ENCODE measurements at regions not wholly inside any gene's neighbourhood (a gene's known extent, or its start where the extent isn't known, plus 50 kb on each side); places are given as distances from the start of the nearest gene placed in this dataset.

DNA sequence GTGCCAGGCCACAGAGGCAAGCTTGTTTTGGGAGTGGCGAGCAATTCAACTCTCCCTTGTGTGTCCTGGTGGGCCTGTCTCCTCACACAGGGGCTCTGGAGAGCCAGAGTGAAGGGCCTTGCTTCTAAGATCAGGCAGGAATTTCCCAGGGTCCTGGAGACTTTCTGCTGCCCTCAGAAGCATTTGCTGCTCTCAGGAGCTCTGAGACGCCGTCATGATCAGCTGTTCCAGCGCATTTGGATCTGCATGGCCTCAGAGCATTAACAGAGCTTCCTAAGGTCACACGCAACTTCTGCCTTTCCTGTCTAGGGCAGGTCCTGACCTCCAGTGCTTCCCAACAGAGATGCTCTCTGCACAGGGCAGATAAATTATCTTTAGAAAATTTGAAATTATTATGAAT, 52.2 kb upstream of the C10orf90 start:
- Mint-ChIP-seq H3K27ac (no peak overlapping the region), H3K9me3 (no peaks in the 10 kb centered on the region), H3K4me3 (no peak overlapping the region), H3K36me3 (ENCODE audit: low read depth) (no peaks in the 10 kb centered on the region), H3K27me3 (no peaks in the 10 kb centered on the region), H3K4me1 (ENCODE audit: low read depth) (no peaks in the 10 kb centered on the region)
- DNase-seq, result no peak

DNA sequence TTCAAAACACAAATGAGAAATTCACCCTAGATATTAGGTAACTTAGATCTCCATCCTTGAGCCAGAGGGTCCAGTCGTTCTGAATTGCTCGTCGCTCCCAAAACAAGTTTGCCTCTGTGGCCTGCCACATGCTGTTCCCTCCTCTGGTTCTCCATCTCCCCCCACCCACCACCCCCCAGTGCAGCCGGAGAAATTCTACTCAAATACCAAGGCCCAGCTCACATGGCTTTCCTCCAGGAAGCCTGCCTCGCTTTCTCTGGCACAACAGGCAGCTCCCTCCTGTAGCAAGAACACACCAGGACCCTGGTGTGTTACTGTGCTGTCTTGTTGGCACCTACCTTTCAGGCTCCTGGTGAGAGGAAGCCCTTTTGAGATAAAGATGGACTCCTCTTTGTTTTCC, 52.7 kb upstream of the C10orf90 start:
- no peaks in the 10 kb centered on the region for H3K27me3 Mint-ChIP-seq
- no peak overlapping the region for H3K4me3 Mint-ChIP-seq
- H3K36me3 Mint-ChIP-seq (ENCODE audit: low read depth), result no peaks in the 10 kb centered on the region
- no peak overlapping the region for H3K27ac Mint-ChIP-seq
- no peak for DNase-seq
- H3K9me3 Mint-ChIP-seq, result peaks cover 3% of the 10 kb centered on the region
- H3K4me1 Mint-ChIP-seq (ENCODE audit: low read depth), result no peaks in the 10 kb centered on the region

- Mint-ChIP-seq H3K4me1 (ENCODE audit: low read depth) (no peaks in the 10 kb centered on the region), H3K27ac (no peak overlapping the region), H3K9me3 (peaks cover 9% of the 10 kb centered on the region), H3K4me3 (no peak overlapping the region), H3K36me3 (ENCODE audit: low read depth) (no peaks in the 10 kb centered on the region), H3K27me3 (no peaks in the 10 kb centered on the region)
- no peak for DNase-seq
Observed at GRCh38 chr10:126729314-126729870, 58.9 kb upstream of the C10orf90 start.

- H3K4me1 Mint-ChIP-seq (ENCODE audit: low read depth), result no peaks in the 10 kb centered on the region
- no peak overlapping the region for H3K27ac Mint-ChIP-seq
- no peak for DNase-seq
- H3K27me3 Mint-ChIP-seq, result no peaks in the 10 kb centered on the region
- peaks cover 9% of the 10 kb centered on the region for H3K9me3 Mint-ChIP-seq
- no peaks in the 10 kb centered on the region for H3K36me3 Mint-ChIP-seq (ENCODE audit: low read depth)
- H3K4me3 Mint-ChIP-seq, result no peak overlapping the region
Observed at GRCh38 chr10:126730856-126731609, 60.5 kb upstream of the C10orf90 start.

DNA sequence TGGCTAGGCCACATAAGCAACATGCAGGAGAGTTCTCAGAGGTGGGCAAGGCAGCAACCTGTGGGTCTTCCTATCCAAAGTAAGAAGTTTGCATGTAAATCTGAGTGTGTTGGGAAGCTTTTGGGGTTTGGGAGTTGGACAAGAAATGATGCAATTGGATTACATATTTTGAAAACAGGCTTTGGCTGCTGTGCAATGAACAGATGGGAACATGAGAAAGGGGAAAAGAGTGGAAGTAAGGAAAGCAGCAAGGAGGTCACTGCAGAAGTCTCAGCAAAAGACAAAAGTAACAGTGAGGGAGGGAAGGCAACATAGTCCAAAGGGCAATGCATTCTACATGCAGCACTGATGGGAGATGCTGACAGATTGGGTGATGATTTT, 61.1 kb upstream of the C10orf90 start:
- H3K27ac Mint-ChIP-seq, result no peak overlapping the region
- no peak overlapping the region for H3K4me3 Mint-ChIP-seq
- H3K27me3 Mint-ChIP-seq, result no peaks in the 10 kb centered on the region
- H3K9me3 Mint-ChIP-seq, result peaks cover 9% of the 10 kb centered on the region
- no peaks in the 10 kb centered on the region for H3K4me1 Mint-ChIP-seq (ENCODE audit: low read depth)
- no peak for DNase-seq
- H3K36me3 Mint-ChIP-seq (ENCODE audit: low read depth), result no peaks in the 10 kb centered on the region

DNA sequence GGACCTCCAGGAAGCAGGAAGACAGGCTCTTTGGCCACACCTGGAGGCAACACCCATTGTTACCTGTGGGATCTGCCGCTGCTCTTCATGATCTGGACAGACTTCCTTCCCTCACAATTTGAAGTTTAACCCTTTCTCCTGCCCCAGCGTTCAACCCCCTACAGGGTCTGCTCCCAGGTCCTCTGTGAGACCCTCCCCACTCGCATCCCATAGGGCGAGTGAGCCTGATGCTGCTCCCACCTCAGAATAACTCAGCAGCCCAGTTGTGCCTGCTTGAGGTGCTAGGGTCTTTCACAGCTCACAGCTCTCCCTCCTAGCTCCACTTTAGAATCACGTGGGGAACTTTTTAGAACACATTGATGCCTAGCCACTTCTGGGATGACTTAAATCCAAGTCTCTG, 61.8 kb upstream of the C10orf90 start:
- no peaks in the 10 kb centered on the region for H3K36me3 Mint-ChIP-seq (ENCODE audit: low read depth)
- H3K27ac Mint-ChIP-seq, result no peak overlapping the region
- H3K4me3 Mint-ChIP-seq, result no peak overlapping the region
- peaks cover 9% of the 10 kb centered on the region for H3K9me3 Mint-ChIP-seq
- no peaks in the 10 kb centered on the region for H3K4me1 Mint-ChIP-seq (ENCODE audit: low read depth)
- no peak for DNase-seq
- H3K27me3 Mint-ChIP-seq, result no peaks in the 10 kb centered on the region

- no peaks in the 10 kb centered on the region for H3K27me3 Mint-ChIP-seq
- H3K27ac Mint-ChIP-seq, result no peak overlapping the region
- H3K4me3 Mint-ChIP-seq, result no peak overlapping the region
- no peaks in the 10 kb centered on the region for H3K36me3 Mint-ChIP-seq (ENCODE audit: low read depth)
- no peak for DNase-seq
- H3K4me1 Mint-ChIP-seq (ENCODE audit: low read depth), result no peaks in the 10 kb centered on the region
- H3K9me3 Mint-ChIP-seq, result peaks cover 9% of the 10 kb centered on the region
Observed at GRCh38 chr10:126732868-126733267, 62.4 kb upstream of the C10orf90 start.

- no peak overlapping the region for H3K4me3 Mint-ChIP-seq
- H3K4me1 Mint-ChIP-seq (ENCODE audit: low read depth), result no peaks in the 10 kb centered on the region
- H3K27ac Mint-ChIP-seq, result no peak overlapping the region
- no peak for DNase-seq
- no peaks in the 10 kb centered on the region for H3K9me3 Mint-ChIP-seq
- H3K36me3 Mint-ChIP-seq (ENCODE audit: low read depth), result no peaks in the 10 kb centered on the region
- H3K27me3 Mint-ChIP-seq, result no peaks in the 10 kb centered on the region
Observed at GRCh38 chr10:126734015-126734414, 63.5 kb upstream of the C10orf90 start.

DNA sequence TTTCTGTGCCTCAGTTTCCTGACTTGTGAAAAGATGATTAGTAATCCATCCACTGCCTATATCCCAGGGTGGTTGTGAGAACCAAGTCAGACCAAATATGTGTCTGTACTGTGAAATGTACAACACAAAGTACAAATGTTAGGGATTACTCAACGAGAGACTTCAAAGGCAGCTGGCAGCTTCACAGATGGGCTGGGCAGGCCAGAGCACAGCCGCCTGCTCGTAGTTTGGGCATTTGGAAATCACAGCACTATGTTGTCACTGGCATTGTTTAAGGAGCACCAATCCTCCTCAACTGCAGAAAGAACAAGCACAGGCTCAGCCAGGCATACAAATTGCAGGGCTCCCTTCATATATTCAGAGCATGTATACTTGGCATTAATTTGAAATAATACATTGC, 64.5 kb upstream of the C10orf90 start:
- no peak overlapping the region for H3K4me3 Mint-ChIP-seq
- H3K36me3 Mint-ChIP-seq (ENCODE audit: low read depth), result no peaks in the 10 kb centered on the region
- H3K4me1 Mint-ChIP-seq (ENCODE audit: low read depth), result no peaks in the 10 kb centered on the region
- no peaks in the 10 kb centered on the region for H3K27me3 Mint-ChIP-seq
- no peak for DNase-seq
- H3K9me3 Mint-ChIP-seq, result no peaks in the 10 kb centered on the region
- H3K27ac Mint-ChIP-seq, result no peak overlapping the region

GRCh38 chr10:126736142-126736541, 65.6 kb upstream of the C10orf90 start:
- Mint-ChIP-seq H3K27me3 (no peaks in the 10 kb centered on the region), H3K4me1 (ENCODE audit: low read depth) (no peaks in the 10 kb centered on the region), H3K9me3 (no peaks in the 10 kb centered on the region), H3K27ac (no peak overlapping the region), H3K36me3 (ENCODE audit: low read depth) (no peaks in the 10 kb centered on the region), H3K4me3 (no peak overlapping the region)
- DNase-seq, result no peak

- no peaks in the 10 kb centered on the region for H3K27me3 Mint-ChIP-seq
- no peaks in the 10 kb centered on the region for H3K36me3 Mint-ChIP-seq (ENCODE audit: low read depth)
- H3K9me3 Mint-ChIP-seq, result no peaks in the 10 kb centered on the region
- H3K27ac Mint-ChIP-seq, result no peak overlapping the region
- no peak overlapping the region for H3K4me3 Mint-ChIP-seq
- H3K4me1 Mint-ChIP-seq (ENCODE audit: low read depth), result no peaks in the 10 kb centered on the region
- DNase-seq, result no peak
Observed at GRCh38 chr10:126736727-126737126, 66.2 kb upstream of the C10orf90 start.

DNA sequence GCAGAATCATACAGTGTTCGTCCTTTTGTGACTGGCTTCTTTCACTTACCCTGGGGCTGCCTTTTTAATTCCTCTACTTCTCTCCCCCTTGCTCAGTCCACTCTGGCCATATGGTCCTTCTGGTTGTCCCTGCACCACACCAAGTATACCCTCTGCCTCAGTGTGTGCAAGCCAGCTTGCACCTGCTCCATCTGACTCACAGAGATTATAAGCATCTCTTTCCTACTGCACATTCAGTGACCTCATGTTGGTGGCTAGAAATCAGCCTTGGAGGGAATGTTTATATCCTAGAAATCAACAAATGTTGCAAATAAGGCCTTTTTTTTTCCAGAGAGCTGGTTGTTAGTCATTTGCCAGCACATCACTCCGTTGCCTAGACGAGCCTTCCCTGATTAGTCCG, 67.5 kb upstream of the C10orf90 start:
- Mint-ChIP-seq H3K9me3 (no peaks in the 10 kb centered on the region), H3K27ac (no peak overlapping the region), H3K27me3 (no peaks in the 10 kb centered on the region), H3K4me3 (no peak overlapping the region), H3K36me3 (ENCODE audit: low read depth) (no peaks in the 10 kb centered on the region), H3K4me1 (ENCODE audit: low read depth) (no peaks in the 10 kb centered on the region)
- DNase-seq, result no peak

- H3K36me3 Mint-ChIP-seq (ENCODE audit: low read depth), result no peaks in the 10 kb centered on the region
- no peaks in the 10 kb centered on the region for H3K27me3 Mint-ChIP-seq
- no peak overlapping the region for H3K27ac Mint-ChIP-seq
- H3K4me3 Mint-ChIP-seq, result no peak overlapping the region
- H3K4me1 Mint-ChIP-seq (ENCODE audit: low read depth), result no peaks in the 10 kb centered on the region
- DNase-seq, result no peak
- H3K9me3 Mint-ChIP-seq, result peaks cover 3% of the 10 kb centered on the region
Observed at GRCh38 chr10:126744571-126744970, 74.1 kb upstream of the C10orf90 start.

DNA sequence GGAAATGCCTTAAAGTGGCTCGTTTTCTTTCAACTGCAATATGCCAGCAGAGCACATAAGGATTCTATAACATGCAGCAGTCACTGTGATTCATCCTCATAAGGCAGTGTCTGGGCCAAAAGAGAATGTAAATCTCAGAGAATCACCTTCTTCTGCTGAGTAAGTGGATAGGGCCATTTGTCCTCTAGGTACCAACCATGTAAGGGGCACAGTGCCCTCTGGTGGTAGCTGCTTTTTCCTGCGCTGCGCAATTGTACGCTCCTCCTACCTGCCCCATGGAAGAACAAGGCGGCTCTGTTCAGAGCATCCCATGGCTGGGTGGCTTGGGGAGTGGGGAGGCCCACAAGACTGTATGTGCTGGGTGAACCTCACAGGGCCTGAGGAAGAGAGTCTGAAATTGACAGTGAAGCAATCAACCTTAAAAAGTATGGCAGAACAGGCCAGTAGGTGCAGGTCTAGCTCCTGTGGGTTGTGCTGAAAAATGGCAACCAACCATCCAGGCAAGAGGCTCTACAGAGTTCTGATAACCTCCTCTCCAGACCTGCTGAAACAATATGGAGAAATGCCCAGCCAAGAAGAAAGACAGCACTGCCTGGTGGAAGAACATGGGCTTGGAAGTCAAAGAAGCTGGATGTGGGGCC, 78.6 kb upstream of the C10orf90 start:
- H3K4me3 Mint-ChIP-seq, result no peak overlapping the region
- DNase-seq, result peak; percentile 46
- H3K9me3 Mint-ChIP-seq, result peaks cover 6% of the 10 kb centered on the region
- H3K36me3 Mint-ChIP-seq (ENCODE audit: low read depth), result no peaks in the 10 kb centered on the region
- H3K27me3 Mint-ChIP-seq, result no peaks in the 10 kb centered on the region
- no peak overlapping the region for H3K27ac Mint-ChIP-seq
- H3K4me1 Mint-ChIP-seq (ENCODE audit: low read depth), result no peaks in the 10 kb centered on the region

DNA sequence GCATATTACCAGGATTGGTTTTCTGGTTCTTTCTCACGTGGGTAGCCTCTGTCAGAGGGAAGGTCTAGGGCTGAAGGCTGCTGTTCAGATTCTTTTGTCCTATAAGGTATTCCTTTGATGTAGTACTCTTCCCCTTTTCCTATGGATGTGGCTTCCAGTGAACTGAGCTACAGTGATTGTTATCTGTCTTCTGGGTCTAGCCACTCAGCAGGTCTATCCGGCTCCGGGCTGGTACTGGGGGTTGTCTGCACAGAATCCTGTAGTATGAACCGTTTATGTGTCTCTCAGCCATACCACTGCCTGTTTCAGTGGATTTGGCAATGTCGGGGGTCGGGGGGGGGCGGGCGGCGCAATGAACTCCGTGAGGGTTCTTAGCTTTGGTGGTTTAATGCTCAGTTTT, 84.5 kb upstream of the C10orf90 start:
- no peak overlapping the region for H3K4me3 Mint-ChIP-seq
- H3K4me1 Mint-ChIP-seq (ENCODE audit: low read depth), result no peaks in the 10 kb centered on the region
- no peak overlapping the region for H3K27ac Mint-ChIP-seq
- no peaks in the 10 kb centered on the region for H3K36me3 Mint-ChIP-seq (ENCODE audit: low read depth)
- H3K27me3 Mint-ChIP-seq, result peaks cover 7% of the 10 kb centered on the region
- H3K9me3 Mint-ChIP-seq, result peaks cover 9% of the 10 kb centered on the region
- DNase-seq, result no peak

Data from activated T-cell treated with anti-CD3 and anti-CD28 coated beads, Interleukin-2, amount 50 U/mL, for 24 hours (primary cell).